Neural progenitor cell (in vitro differentiated cells): ENCODE measurements at regions not wholly inside any gene's neighbourhood (a gene's known extent, or its start where the extent isn't known, plus 50 kb on each side); places are given as distances from the start of the nearest gene placed in this dataset.

Source experiments
- EZH2 ChIP-seq: fragments of 200-600 bp; sonication (generic); IDR thresholded peaks from 2 replicates; pipeline ENCODE4 v1.6.1; 2017; ENCODE audit warnings: antibody characterized with exemption, mild to moderate bottlenecking, moderate library complexity
- TF ChIP-seq, protein P1 (sequence below): fragments of 200-600 bp; sonication (generic); IDR thresholded peaks from 2 replicates; pipeline ENCODE4 v1.5.1; 2017; ENCODE audit warnings: antibody characterized with exemption, mild to moderate bottlenecking

DNA sequence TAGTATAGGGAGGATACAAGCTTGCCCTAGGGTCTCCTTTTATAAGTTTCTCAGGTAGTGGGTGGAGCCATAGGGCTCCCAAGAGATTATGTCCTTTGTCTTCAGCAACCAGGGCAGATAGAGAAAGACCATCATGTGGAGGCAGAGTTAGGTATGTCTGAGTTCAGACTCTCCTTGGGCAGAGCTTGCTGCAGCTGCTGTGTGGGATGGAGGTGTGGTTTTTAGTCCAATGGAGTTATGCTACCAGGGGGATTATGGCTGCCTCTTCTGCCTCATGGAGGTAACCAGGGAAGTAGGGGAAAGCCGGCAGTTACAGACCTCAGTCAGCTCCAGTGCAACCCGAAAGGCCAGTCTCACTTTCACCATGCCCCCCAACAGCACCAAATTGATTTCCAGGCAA, 220.5 kb downstream of the NECTIN3 start:
- TF ChIP-seq, protein P1, sequence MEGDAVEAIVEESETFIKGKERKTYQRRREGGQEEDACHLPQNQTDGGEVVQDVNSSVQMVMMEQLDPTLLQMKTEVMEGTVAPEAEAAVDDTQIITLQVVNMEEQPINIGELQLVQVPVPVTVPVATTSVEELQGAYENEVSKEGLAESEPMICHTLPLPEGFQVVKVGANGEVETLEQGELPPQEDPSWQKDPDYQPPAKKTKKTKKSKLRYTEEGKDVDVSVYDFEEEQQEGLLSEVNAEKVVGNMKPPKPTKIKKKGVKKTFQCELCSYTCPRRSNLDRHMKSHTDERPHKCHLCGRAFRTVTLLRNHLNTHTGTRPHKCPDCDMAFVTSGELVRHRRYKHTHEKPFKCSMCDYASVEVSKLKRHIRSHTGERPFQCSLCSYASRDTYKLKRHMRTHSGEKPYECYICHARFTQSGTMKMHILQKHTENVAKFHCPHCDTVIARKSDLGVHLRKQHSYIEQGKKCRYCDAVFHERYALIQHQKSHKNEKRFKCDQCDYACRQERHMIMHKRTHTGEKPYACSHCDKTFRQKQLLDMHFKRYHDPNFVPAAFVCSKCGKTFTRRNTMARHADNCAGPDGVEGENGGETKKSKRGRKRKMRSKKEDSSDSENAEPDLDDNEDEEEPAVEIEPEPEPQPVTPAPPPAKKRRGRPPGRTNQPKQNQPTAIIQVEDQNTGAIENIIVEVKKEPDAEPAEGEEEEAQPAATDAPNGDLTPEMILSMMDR = no peak
- TF ChIP-seq EZH2 = no peak
